HG03378 (cell line): ENCODE measurements at regions not wholly inside any gene's neighbourhood (a gene's known extent, or its start where the extent isn't known, plus 50 kb on each side); places are given as distances from the start of the nearest gene placed in this dataset.
"Not testable (repeated sequence)": the region's sequence is repeated elsewhere in the genome, so short reads cannot be mapped to it uniquely, and the experiment has no call there.

ENCODE experiments used
- ATAC-seq: cut with Tn5 transposase; IDR thresholded peaks from one replicate; pipeline ENCODE4 v1.9.1; 2021; ENCODE audit warnings: mild to moderate bottlenecking, moderate library complexity; ENCODE audit not compliant: unreplicated experiment

DNA sequence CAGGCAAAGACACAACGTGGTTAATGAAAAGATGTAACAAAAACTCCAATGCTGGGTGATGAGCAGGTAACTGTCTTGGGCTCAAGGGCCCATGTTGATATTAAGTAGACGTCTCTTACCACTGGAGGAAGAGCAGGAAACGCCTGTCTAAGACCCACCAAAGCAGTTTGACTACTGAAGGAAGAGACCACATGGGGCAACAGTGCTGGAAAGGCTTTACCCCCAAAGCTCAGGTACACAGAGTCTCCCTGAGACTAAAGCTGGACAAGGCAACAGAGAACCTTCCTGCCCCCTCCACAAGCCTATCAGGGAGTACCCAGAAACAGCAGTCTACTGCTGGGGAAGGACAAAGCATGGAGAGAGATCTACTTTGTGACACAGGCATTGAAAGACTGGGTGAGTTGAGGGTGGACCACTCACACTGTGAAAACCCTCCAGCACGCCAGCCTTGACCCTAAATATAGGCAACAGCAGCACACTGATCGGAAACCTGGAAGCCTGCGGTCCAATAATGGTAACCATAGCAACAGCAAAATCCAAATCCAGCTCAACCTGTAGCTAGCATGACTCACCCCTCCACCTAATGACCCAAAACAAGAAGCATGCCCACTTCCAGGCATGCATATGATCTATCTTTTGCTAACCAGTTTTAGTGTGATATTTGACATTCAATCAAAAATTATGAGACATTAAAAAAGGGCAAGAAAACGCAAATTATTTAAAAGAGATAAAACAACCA, 270.5 kb upstream of the SDK2 start:
- ATAC-seq: no peak

DNA sequence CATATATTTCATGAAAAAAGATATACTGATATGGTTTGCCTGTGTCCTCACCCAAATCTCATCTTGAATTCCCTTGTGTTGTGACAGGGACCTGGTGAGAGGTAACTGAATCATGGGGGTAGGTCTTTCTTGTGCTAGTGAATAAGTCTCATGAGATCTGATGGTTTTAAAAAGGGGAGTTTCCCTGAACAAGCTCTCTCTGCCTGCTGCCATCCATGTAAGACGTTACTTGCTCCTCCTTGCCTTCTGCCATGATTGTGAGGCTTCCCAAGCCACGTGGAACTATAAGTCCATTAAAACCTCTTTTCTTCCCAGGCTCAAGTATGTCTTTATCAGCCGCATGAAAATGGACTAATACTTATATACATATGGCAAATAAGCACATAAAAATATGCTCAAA, 274.8 kb upstream of the SDK2 start:
- ATAC-seq: not testable (repeated sequence)

GRCh38 chr17:73921306-73921705, 277.1 kb upstream of the SDK2 start:
- no peak for ATAC-seq

DNA sequence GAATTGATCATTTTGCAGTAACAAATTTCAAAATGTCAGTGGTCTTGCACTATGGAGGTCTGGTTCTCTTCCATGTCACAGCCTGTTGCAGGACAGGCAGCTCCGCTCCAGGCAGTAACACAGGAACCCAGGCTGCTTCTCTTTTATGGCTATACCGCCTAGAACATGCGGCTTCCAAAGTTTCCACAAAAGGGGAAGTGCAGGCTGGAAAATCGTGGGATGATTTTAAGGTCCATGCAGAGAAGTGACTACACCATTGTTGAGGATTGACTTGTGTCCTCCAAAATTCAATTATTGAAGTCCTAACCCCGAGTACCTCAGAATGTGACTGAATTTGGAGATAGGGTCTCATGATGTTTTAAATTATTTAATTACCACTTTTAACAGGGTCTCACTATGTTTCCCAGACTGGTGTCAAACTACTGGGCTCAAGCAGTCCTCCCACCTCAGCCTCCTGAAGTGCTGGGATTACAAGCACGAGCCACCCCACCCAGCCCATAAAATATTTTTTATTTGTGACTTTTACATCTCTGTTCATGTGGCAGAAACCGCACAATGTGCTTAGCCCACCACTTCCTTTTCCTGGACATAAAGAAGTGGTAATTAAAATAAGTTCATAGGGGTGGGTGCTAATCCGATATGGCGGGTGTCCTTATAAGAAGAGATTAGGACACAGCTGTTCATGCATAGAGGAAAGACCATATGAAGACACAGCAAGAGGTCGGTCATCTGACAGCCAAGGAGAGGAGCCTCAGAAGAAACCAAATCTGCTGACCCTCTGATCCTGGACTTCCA, 279.2 kb upstream of the RPL38 start:
- no peak for ATAC-seq

DNA sequence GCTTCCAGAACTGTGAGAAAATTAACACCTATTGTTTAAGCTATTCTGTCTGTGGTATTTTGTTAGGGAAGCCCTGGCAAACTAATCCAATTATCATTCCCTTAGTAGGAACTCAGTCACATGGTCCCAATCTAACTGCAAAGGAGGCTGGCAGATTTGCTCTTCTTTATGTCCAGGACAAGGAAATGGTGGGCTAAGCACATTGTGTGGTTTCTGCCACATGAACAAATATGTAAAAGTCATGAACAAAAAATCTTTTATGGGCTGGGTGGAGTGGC, 278.6 kb upstream of the RPL38 start:
- no peak for ATAC-seq

- ATAC-seq: no peak
Measured at GRCh38 chr17:73929860-73930430, 273.5 kb upstream of the RPL38 start.

DNA sequence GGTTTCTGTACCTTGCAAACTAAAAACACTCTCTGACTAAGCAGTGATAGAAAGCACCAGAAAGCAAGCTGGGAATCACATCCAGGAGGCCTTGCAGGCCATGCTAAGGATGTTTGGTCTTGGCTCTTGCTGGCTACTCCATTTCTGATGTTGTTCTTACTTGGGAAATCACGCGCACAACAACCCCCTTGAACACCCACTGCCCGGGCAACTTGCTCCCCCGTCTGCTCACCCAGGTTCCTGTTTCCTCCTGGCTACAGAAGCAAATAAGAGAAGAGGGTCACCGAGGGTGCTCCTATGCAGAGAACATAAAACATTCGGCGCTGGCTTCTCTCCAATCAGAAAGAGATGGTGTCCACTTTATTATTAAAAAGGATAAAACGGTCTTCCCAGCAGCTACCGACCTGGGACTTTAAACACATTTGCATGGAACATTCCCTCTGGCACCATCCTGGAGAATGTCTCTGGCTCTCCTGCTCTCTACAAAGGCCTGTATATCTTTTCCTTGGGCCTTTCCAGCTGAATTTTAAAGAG, 271.2 kb upstream of the RPL38 start:
- no peak for ATAC-seq

DNA sequence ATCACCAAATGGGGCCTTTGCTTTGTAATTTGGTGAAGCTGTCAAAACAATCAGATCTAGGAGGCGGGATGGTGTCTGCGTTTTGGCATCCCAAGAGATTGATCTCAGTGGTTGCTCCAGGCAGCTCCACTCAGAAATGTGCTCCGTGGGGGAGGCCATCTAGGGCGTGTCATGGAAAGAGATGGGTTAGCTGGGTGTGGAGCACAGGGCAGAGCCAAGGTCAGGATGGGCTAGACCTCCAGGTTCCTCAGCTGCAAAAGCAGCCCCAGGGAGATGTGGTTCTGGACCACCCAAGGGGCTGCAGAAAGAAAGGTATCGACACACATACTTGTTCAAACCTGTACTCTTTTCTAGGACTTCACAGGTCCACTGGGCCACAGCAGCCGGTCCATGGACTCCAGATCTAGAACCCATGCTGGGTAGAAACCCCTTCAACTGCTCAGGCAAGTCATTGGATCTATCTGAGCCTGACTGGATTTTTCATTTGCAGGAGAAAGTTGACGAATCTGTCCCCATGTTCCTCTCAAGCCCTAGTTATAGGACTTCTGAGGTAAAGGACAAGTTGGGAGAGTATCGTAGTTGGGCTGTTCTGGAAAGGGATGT, 270.2 kb upstream of the RPL38 start:
- no peak for ATAC-seq

DNA sequence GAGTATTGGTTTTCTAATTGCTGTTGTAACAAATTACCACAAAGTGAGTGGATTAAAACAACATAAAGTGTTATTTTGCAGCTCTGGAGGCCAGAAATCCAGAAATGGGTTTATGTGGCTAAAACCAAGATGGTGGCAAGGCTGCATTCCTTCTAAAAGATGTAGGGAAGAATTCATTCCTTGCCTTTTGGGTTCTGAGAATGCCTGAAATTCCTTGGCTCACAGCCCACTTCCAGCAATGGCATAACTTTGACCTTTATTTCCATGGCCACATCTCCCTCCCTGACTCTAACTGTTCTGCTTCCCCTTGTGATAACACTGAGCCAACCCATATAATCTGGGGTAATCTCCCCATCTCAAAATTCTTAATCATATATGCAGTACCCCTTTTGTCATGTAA, 269.6 kb upstream of the RPL38 start:
- ATAC-seq: no peak

DNA sequence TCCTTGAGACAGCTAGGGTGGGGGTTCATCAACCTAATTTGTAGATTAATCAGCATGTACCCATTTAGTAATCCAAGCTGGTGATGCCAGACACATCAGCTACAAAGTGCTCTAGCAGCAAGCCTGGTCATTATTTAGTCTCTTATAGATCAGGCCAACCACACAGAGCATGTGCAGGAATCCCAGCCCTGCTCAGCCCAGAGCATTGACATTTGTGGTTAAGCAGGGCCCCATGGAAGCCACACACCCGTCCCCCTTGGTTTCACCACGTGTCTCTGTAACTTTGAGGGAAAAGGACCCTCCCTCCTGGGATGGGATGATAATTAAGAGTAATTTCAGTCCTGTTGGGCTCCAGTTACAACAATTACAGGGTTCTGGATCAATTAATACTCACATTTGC, 268.8 kb upstream of the RPL38 start:
- ATAC-seq: no peak

DNA sequence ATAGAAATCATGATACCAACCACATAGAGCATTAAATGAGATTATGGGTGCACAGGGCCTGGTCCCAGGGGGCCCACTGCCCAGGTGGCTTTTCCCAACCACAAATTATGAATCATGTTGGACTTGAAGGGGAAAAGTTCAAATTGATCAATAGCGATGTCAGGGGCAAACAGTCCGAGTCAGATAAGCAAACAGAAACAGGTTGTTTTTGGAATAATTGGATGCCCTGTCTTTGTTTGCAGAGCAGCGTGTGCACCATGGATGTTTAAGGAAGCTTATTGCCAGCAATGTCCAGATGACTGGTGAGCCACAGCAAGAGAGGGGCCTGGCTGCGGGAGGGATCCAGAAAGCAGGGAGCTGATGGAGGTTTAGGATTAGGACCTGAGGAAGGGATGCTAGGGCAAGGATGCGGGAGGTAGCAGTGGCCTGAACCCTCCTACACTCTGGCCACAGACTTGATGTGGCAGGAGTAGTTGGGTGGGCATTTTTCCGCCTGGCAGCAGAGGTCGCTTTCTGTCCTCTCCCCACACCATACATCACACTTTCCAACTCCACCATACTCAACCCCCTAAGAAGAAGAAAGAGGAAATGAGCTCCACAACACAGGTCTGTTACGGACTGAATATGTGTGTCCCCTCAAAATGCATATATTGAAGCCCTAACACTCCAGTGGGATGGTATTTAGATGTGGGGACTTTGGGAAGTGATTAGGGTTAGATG, 266.4 kb upstream of the RPL38 start:
- ATAC-seq: no peak

DNA sequence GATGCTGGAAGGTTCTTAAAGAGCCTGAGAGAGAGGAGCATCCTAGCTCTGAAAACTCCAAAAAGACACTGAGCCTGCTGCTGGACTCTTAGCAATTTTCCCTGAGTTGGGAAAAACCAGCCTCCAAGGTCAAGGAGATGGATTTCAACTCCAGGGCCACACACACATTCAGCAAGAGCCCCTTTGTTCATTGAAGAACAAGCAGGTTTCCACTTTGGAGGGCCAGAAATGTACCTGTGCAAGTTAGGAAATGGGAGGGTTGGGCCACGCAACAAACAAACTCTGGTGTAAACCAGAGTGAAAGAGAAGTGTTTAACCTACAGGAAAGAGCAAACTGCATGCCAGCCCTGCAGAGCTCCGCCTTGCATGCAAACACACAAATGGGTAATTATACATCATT, 264.8 kb upstream of the RPL38 start:
- ATAC-seq: no peak

GRCh38 chr17:73939806-73940205, 263.7 kb upstream of the RPL38 start:
- ATAC-seq: no peak

DNA sequence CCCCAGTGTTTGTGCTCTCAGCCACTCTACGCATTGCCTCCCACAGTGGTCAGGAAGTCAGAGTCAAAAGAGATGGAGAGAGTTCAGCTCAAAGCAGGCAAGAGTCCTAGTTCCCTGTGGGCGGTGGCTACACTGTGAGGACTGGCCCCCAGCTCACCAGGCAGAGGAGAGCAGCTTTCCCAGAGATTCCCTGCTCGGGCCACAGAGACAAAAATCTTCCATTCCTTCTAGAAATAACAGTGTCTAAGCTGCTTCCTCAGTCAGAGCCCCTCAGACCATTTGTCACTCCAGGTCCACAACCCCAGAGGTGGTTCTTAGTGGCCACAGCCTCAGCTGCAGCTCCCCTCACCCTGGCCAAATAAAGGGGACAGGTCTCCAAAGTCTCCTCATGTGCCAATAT, 263.0 kb upstream of the RPL38 start:
- no peak for ATAC-seq

- no peak for ATAC-seq
Measured at GRCh38 chr17:73941919-73942530, 261.5 kb upstream of the RPL38 start.

GRCh38 chr17:73942703-73943415, 260.6 kb upstream of the RPL38 start:
- ATAC-seq: no peak

DNA sequence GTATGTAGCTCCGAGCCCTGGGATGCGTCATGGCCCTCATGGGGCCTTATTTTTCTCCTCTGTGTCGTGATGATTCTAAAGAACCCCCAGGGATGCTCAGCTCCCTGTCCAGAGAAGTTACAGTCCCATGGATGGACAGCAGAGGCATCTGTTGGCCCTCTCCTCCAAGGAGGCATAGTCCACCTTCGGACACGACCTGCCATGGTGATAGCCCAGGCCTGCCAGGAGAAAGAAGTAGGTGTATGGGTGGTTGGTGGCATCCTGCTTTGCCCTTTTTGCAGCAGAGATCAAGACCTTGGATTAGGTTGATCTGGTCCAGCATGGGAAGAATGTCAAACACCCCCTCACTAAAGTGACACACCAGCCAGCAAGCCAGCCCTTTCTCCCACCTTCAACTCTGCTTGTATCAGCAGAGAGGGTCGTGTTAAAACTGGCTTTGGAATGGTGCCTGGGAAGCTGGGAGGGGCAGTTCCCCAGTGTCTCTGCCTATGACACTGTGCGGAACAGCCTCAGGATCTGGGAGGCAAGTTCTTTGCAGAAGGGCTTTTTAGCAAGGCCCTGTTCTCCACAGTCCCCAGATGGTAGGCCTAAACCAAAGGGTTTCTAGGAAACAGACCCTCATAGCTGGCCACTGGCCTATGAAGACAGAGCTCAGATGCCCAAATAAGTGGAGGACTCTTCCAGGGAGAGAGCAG, 259.9 kb upstream of the RPL38 start:
- no peak for ATAC-seq

GRCh38 chr17:73944366-73944765, 259.1 kb upstream of the RPL38 start:
- no peak for ATAC-seq

- ATAC-seq: no peak
Measured at GRCh38 chr17:73947281-73947965, 256.1 kb upstream of the RPL38 start.
